NCI-H460 (cell line): ENCODE measurements at regions not wholly inside any gene's neighbourhood (a gene's known extent, or its start where the extent isn't known, plus 50 kb on each side); places are given as distances from the start of the nearest gene placed in this dataset.

Experiments used
- DNase-seq: peaks from one replicate; pipeline ENCODE4 v3.0.0-alpha.2; 2016; ENCODE audit warnings: low read depth; ENCODE audit errors: extremely low read depth

DNA sequence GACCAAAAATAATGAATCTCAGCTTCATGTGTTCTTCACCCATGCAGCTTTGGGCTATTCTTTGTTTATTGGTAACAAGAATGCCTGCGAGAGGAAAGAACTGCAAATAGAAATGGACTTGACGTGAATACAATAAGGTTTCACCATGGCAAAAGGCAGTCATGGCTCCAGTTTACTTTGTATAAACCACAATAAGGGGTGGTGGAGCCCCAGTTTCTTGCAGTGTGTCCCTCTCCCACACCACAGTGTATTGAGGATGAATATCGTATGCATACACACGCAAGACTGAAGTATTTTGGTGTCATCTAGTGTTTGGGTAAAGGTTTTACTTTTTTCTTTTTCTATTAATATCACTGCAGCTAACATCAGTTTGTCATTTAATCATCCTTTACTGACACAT lies 159.7 kb upstream of the CNTN4 start:
- DNase-seq, result no peak

DNA sequence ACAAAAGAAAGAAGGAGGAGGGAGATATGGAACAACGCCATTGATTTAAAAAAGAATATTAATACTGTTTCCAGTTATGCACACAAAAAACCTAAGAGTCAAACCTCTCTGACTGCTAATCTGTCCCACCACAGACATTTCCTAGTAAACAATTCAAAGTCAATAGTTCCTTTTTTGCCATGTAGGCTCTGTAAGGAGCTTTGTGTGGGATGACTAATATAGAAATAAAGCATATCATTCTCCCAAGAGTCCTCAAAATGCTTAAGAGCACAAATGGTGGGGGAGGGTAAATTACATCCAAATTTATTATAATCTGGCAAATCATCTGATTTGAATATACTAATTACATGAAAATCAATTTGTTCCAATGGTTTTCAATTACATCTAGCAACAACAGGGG lies 155.9 kb upstream of the CNTN4 start:
- DNase-seq, result no peak

DNA sequence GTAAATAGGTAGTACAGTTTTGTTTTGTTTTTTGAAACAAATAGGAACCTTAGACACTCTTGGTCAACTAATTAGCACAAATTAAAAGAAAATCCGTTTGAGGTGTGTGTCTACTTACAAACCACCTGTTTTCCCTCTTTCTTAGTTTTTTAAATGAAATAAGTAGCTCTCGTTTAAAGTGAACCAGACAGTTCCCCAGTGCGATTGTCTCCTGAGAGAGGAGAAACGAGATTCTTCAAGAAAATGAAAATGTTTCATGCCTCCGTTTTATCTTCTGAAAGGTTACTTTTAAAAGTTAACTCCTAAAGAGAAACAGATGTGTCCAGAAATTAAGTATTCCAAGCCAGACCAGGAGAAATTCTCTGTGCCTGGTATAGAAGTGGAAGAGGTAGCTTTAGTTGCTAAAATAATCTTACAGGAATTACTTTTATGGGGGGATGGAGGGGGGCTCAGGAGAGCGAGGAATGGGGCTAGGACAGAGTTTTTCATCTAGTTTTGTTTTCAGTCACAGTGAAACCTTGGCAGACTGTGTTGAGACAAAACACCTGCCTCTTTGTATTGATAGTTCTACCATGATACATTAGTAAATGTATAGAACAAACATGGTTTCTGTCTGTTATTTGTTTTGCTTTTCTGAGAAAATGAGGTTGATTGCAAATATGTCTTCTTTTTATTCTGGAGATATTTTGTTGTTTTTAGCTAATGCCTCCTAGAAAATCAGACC lies 155.1 kb upstream of the CNTN4 start:
- DNase-seq, result no peak

DNA sequence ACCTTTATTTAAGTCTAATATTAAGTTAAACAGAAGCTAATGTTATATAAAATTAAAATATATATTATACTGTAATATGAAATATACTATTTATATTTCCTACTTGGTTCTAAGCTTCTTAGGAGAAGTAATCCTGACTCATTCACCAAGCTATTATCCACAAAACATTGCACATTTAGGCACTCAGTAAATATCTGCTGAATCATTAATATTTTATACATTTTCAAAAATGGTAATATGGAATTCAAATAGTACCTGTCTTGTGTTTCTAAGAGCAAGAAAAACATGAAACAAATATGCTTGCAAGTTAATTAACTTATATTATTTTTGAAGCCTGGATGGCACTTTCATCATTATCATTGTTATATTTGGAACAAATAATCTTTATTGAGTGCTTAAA lies 153.0 kb upstream of the CNTN4 start:
- no peak for DNase-seq

DNA sequence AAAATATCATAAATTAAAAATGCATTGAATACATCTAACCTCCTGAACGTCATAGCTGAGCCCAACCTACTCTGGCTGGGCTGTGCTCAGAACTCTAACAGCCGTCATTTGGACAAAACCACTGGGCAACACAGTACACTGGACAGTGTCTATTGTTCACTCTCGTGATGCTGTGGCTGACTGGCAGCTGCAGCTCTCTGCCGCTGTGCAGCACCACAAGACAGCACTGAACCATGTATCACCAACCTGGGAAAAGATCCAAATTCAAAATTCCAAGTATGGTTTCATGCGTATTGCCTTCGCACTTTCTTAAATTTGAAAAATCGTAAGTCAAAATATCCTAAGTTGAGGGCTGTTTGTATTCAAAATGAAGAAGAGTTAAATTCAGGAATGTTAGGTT lies 145.1 kb upstream of the CNTN4 start:
- no peak for DNase-seq

DNA sequence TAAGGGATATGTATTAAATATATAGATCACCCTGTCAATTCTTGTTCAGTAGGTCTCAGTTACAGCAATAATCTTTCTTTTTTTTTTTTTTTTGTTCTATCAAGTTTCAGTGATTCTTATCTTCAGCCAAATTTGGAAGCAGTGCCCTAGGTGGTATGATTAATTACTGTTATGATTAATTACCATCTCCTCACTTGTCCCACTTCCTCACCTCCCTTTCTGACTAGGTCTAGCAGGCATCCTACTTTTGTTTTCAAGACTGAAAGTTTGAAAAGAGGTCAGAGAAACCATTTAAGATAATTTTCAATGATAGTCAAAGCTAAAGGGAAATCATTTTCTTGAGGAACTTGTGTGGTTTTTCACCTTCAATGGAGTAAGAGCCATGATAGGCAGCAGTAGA lies 144.0 kb upstream of the CNTN4 start:
- no peak for DNase-seq

DNA sequence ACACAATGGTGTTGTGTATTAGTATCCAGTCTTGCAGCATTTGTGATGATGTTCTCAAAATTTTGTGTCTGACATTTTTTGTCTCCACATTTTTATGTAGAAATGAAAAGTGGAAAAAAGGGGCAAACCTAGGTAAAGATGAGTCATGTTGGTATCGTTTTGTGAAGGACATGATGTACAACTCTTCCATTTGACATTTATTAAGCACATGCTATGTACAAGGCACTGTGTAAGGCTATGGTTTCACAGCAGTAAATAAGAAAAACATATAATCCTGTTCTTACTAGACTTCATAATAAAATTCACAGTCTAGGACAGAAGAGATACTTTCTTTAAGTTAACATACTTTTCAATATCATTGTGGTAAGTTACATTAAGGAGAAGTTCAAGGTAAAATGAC lies 143.5 kb upstream of the CNTN4 start:
- no peak for DNase-seq

DNA sequence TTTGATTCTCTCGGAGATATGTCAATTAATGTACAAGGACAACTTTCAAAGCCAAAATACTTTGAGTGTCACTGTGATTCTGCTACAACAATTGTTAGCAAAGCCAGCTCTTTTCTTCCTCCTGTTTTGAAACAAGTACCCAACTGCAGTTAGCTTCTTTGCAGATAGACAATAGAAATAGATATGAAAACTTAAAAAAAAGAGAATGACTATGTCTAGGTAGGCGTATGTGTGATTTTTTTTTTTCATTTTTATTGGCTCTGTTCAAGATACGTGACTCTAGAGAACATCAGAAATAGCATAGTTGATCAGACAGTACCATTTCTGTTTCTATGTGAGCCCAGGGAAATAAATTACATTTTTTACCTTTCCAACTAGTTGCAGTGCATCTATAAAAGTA lies 142.9 kb upstream of the CNTN4 start:
- no peak for DNase-seq

DNA sequence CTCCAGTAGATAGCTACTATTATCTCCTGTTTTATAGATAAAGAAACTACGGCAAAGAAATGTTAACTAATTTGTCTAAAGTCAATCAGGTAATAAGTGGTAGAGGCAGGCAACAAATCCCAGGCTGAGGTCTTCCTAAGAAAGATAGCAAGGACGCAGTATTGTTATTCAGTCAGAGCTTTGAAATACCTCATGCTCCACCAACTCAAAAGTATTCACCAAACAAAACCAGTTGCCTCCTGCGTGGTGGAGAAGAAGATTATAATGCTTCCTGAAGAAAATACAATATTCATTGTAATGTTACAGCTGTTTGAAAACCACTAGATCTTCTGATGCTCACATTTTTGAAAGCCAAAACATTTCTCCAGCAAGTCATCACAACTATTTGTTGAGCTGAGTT lies 138.2 kb upstream of the CNTN4 start:
- no peak for DNase-seq

DNA sequence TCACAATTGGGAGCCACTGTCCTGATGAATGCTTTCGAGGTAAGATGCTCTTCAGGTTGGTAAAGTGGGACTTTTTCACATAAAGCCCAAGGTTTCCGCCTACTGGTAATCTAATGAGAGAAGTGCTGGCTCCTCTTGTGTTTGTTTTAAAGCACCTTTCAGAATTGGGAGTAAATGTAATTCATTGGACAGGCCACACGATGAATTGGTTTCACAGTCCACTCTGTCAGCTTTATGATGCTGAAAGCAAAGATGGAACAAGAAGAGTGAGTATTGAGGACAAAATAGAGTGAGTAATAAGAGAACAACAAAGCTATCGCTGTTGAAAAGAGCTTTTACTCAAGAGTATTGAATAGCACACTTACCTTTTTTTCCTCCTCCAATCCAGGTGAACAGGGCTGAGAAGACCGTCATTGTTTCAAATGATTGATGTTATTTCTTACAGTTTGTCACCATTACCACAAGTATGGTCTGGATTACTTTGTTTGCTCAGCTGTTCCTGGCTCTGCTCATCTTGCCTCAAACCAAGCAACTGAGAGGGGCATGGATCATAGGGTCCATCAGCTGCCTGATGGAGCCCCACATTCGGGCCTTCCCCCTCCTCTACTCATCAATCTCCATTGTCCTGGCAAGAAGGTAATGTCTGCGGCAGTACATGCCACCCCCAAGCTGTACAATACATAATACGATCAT lies 136.1 kb upstream of the CNTN4 start:
- DNase-seq, result no peak

DNA sequence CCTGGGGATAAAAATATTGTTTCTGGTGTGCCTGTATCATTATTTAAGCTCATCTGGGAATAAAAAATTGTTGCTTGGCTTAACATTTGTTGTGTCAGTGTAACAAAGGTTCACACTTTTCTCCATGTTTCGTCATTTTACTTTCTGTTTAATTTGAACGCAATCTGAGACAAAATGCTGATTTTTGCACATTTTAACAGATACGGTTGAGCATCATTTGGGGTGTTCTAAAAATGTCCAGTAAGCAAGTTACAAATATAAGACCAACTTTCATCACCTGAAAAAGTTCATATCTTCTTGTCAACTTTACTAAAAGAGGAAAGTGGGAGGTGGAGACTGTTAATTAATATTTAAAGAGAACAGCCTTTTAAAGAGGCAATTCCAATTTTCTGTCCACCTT lies 134.8 kb upstream of the CNTN4 start:
- no peak for DNase-seq

DNA sequence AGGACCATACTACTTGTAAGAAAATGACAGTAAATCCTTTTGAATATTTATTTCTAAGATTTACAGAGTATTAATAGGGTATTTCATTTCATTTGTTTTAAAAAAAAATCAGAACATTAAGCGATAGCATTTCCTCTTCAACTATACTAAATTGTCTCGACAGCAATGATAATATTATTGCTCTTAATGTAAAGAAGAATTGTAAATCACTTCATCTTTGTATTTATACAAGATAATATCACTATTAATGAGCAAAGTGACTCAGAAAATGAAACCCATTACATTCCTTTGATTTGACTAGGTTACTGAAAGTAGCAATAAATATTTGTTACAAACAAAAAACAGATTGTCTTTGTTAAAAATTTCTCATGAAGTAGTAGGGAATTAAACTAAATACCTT lies 131.1 kb upstream of the CNTN4 start:
- DNase-seq, result no peak

DNA sequence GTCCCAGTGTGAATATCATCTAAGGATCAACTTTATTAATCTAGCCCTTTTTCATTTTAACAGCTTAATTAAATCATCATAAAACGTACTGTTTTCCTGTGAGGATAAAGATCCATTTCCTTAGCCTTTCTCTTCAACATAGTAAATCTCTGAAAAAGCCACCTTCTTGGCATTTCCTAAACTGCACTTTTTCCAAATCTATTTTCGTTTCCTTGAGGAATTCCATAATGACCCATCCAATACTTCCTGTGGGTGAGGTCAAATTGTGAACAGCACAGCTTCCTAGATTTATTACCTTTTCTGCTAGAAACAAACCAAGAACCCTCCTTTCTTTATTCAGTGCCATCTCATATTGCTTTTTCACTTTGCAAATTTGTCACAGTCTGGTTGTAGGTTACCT lies 129.4 kb upstream of the CNTN4 start:
- no peak for DNase-seq

DNA sequence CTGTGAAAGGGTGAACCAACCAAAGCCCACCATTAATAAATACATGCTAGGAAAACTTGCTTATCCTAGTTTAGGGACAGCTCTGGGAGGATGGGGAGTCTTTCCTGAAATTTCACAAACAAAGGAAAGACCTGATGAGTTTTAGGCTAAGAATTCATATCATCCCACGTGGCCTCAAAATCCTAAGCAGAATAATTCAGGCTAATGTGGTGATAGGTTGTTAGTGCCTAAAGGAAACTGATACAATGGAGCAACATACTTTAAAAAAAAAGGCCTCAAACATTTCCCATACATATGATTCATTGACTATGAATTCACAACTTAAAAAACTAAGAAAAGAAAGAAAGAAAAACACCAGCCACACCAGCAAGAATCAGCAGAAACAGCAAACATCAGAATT lies 126.9 kb upstream of the CNTN4 start:
- no peak for DNase-seq

DNA sequence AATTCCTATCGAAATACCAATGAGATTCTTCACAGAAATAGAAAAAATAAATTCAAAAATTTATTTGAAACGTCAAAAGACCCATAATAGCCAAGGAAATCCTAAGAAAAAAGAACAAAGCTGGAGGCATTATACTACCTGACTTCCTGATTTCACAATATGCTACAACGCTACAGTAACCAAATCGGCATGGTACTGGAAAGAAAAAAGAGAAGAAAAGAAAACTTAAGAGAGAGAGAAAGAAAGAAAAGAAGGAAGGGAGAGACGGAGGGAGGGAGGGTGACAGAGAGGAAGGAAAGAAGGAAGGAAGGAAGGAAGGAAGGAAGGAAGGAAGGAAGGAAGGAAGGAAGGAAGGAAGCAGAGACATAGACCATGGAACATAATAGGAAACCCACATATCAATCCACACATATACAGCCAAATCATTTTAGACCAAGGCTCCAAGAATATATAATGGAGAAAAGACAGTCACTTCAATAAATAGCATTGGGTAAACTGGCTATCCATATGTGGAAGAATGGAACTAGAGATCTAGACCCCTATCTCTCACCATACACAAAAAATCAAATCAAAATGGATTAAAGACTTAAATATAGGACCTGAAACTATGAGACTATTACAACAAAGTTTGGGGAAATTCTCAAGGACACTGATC lies 118.6 kb upstream of the CNTN4 start:
- no peak for DNase-seq

DNA sequence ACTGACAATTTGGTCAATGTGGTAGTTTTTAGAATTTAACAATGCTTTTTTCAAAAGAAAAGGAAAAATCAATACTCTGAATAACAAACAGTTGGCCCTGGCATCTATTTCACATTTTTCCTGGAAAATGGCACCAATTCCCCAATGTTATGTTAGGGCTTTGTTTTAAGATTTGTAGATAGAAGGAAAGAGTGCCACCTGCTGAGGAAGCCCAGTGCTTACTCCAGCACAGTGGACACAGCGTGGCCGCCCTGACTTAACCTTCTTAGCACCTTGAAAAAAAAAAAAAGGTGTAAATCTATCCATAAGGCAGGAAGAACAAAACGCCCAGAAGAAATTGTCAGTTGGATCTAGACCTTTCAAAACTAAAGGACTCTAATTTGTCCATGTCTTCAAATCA lies 110.7 kb upstream of the CNTN4 start:
- DNase-seq, result no peak

DNA sequence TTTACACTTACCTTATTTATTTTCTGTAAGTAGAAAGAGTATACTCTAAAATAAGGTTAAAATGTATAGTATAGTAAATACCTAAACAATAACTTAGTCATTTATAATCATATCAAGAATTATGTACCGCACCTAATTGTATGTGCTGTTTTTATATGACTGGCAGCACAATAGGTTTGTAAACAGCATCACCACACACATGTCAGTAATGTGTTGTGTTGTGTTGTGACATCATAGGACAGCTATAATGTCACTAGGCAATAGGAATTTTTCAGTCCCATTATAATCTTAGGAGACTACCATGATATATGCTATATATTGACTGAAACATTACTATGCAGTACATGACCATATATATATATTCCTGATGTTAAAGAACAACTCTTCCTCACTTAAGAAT lies 99.9 kb upstream of the CNTN4 start:
- DNase-seq, result no peak

DNA sequence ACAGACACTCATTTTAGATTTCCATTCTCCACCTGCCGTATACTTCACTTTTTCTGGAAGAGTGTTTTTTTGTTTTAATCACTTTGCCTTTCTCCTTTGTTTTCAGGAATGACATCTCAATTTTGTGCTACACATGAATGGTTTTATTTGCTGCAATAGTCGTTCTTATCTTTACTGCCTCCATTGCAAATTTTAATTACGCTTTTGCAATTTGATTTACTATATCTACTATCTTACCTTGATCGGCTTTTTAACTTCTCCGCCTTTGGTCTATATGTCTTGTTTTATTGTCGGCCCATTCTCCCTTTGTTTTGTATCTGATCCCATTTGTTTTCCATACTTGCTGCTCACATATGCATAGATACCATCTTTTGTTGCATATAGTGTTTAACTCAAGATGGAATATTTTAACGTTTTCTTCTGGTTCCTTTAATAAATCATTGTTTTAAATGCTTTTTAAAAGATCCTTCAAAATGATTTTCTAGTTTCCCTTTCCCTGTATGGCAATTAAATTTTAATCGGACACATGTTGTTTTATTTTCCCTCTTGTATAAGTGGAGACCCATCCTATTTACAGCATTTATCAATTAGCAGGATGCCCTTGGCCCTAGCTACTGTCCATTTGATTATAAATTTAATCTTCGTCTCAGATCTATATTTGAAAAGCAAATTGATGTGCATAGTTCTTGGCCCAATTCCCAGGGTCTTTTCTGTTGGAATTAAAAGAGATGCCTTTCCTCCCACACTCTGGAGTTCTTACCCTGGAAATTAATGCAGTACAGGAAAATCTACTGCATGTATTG lies 97.2 kb upstream of the CNTN4 start:
- DNase-seq, result no peak

DNA sequence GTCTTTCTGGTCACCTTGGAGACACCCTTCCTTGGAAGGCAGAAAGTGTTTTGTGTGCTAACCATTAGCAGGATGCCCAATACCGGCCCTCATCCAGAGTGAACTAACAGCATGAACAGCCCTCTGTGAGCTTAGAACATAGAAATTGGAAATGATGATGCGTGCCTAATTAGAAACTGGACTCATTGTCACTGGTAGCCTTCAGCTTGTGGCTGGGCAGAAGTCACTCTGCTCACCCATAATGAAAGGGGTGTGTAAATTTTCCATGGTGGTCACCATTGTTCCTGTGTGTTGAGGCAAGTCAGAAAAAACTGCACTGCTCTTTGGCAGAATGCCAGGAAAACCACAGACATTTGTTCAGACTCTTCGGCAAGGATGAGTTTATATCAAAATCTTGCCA lies 74.7 kb upstream of the CNTN4 start:
- no peak for DNase-seq

DNA sequence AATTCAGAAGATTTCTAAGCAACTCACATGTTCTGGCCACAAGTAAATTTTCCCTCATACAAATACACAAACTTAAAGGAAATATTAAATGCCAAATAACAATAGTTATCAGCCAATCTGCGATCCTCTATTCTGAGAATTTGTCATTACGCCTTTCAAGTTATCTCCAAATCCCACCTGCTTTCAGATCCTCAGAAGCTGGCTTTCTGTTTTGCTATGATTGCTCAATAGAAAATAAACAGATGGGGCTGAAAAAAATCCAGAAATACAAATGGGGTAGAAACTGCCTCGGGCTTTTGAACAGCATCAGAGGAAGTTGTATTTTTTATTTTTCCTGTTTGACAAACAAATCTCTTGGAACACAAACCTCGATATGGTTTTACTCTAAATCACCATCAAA lies 74.0 kb upstream of the CNTN4 start:
- no peak for DNase-seq

DNA sequence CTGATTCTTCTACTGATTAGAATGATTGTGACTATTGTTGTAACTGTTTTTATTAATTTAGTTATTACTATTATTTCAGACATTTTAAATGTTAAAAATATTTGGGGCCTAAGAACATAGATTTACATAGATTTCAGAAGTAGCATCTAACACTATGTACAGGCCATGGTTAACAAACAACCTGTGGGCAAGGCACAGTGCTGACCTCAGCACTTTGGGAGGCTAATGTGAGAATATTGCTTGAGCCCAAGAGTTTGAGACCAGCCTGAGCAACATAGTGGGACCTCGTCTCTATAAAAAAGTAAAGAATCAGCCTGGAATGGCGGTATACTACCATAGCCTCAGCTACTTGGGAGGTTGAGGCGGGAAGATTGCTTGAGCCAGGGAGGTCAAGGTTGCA lies 69.1 kb upstream of the CNTN4 start:
- no peak for DNase-seq
